Endothelial cell of hepatic sinusoid (primary cell): ENCODE measurements at regions not wholly inside any gene's neighbourhood (a gene's known extent, or its start where the extent isn't known, plus 50 kb on each side); places are given as distances from the start of the nearest gene placed in this dataset.

Source experiments
- in situ Hi-C: cut with HindIII; loops from 2 replicates; pipeline ENCODE4 v1.10.0; 2017; ENCODE audit warnings: low sequenced_read_pairs

- in situ Hi-C loops, result no loop called here
Measured at GRCh38 chr11:107151579-107151978, 133.3 kb upstream of the GUCY1A2 start.

GRCh38 chr11:107151158-107151557 is 132.9 kb upstream of the GUCY1A2 start:
- in situ Hi-C loops, result no loop called here

- in situ Hi-C loops, result no loop called here
Measured at GRCh38 chr11:107140983-107141382, 122.7 kb upstream of the GUCY1A2 start.

- in situ Hi-C loops, result no loop called here
Measured at GRCh38 chr11:107139396-107139795, 121.1 kb upstream of the GUCY1A2 start.

- in situ Hi-C loops, result no loop called here
Measured at GRCh38 chr11:107136892-107137291, 118.6 kb upstream of the GUCY1A2 start.

GRCh38 chr11:107131756-107132155 is 113.5 kb upstream of the GUCY1A2 start:
- in situ Hi-C loops, result no loop called here

GRCh38 chr11:107123022-107123421 is 104.7 kb upstream of the GUCY1A2 start:
- in situ Hi-C loops, result no loop called here

- in situ Hi-C loops, result no loop called here
Measured at GRCh38 chr11:107118025-107118720, 99.9 kb upstream of the GUCY1A2 start.

GRCh38 chr11:107116358-107116757 is 98.1 kb upstream of the GUCY1A2 start:
- in situ Hi-C loops, result no loop called here

- in situ Hi-C loops, result no loop called here
Measured at GRCh38 chr11:107102692-107103477, 84.6 kb upstream of the GUCY1A2 start.

GRCh38 chr11:107092667-107093066 is 74.4 kb upstream of the GUCY1A2 start:
- in situ Hi-C loops, result no loop called here

- in situ Hi-C loops, result no loop called here
Measured at GRCh38 chr11:107078375-107078774, 60.1 kb upstream of the GUCY1A2 start.

- in situ Hi-C loops, result no loop called here
Measured at GRCh38 chr11:107076832-107077231, 58.6 kb upstream of the GUCY1A2 start.

- in situ Hi-C loops, result no loop called here
Measured at GRCh38 chr11:107071129-107071528, 52.9 kb upstream of the GUCY1A2 start.
